Body of pancreas (tissue), 4 donors: ENCODE measurements at regions not wholly inside any gene's neighbourhood (a gene's known extent, or its start where the extent isn't known, plus 50 kb on each side); places are given as distances from the start of the nearest gene placed in this dataset.

Experiments
- ATAC-seq: fragments of 150-250 bp; one replicate; pipeline ENCODE4 v1.9.1; 2016
- DNase-seq, 4 donors: peaks; one replicate each; pipeline ENCODE4 v3.0.0-alpha.2; 2019
- H3K27ac ChIP-seq, 4 donors: fragments of 200-600 bp; sonication (generic); 1 replicate in 3 of 4; 2 replicates in 1 of 4; pipeline versions ENCODE4 v1.5.1 to v1.6.1; 2016 to 2019; ENCODE audit warnings: mild to moderate bottlenecking in 1 of 4, mixed read lengths in 1 of 4, moderate library complexity in 1 of 4
- H3K27me3 ChIP-seq, 2 donors: fragments of 200-600 bp; sonication (generic); one replicate each; pipeline ENCODE4 v1.6.0; 2016; ENCODE audit warnings: mild to moderate bottlenecking in 1 of 2
- H3K36me3 ChIP-seq, 2 donors: fragments of 200-600 bp; sonication (generic); replicated peaks in 1 of 2; 2 replicates each; pipeline ENCODE4 v1.5.1; 2016; ENCODE audit warnings: low read depth in 2 of 2; ENCODE audit not compliant: insufficient read depth in 1 of 2
- H3K4me1 ChIP-seq: fragments of 200-600 bp; sonication (generic); one replicate; pipeline ENCODE4 v1.6.0; 2016
- H3K4me3 ChIP-seq, 2 donors: fragments of 200-600 bp; sonication (generic); 1 replicate in 1 of 2; 2 replicates in 1 of 2; pipeline ENCODE4 v1.5.1; 2016 to 2019
- H3K9me3 ChIP-seq, 3 donors: fragments of 200-600 bp; sonication (generic); 1 replicate in 2 of 3; 2 replicates in 1 of 3; pipeline ENCODE4 v1.5.1; 2016
- CTCF ChIP-seq, 7 experiments: fragments of 450-650 bp in 4 of 7; fragments of 200-600 bp in 3 of 7; sonication (generic) in 3 of 7; IDR thresholded peaks; one replicate each; pipeline ENCODE4 v1.5.1; 2016 to 2019; ENCODE audit warnings: antibody characterized with exemption in 7 of 7
- POLR2A ChIP-seq, 3 donors: fragments of 450-650 bp; IDR thresholded peaks; one replicate each; pipeline ENCODE4 v1.6.1; 2016; ENCODE audit warnings: antibody characterized with exemption in 3 of 3, mild to moderate bottlenecking in 2 of 3
- WGBS, 2 donors: methylation state at CpG; one replicate each; pipeline ENCODE4 v1.1.5; 2017; 5-methylcytosine and 5-hydroxymethylcytosine counted together
- intact Hi-C: fragments of 100-400 bp; cut with DNase I; formaldehyde crosslinking; loops from one replicate; pipeline ENCODE4 v1.15.1; 2023

GRCh38 chr1:184210862-184211261 lies 159.3 kb downstream of the TSEN15 start:
- no peaks in the 10 kb centered on the region for H3K36me3 ChIP-seq
- no peak overlapping the region for H3K4me3 ChIP-seq
- no peak for ATAC-seq
- H3K27ac ChIP-seq, result no peak overlapping the region
- intact Hi-C loops, result no loop called here
- 69 to 78% methylated on average over 6 of the region's 6 CpGs for WGBS, 2 donors
- no peak for DNase-seq
- H3K27me3 ChIP-seq, result no peaks in the 10 kb centered on the region
- no peaks in the 10 kb centered on the region for H3K9me3 ChIP-seq
- H3K4me1 ChIP-seq, result peaks cover 7% of the 10 kb centered on the region
- TF ChIP-seq CTCF (IDR thresholded peaks at IDR 0.05), result no peak
- TF ChIP-seq POLR2A (IDR thresholded peaks at IDR 0.05), result no peak

GRCh38 chr1:184212649-184213314 lies 161.3 kb downstream of the TSEN15 start:
- Histone ChIP-seq H3K4me3 (no peak overlapping the region), H3K9me3 (no peaks in the 10 kb centered on the region), H3K27ac (no peak overlapping the region), H3K27me3 (no peaks in the 10 kb centered on the region), H3K4me1 (peaks cover 7% of the 10 kb centered on the region), H3K36me3 (no peaks in the 10 kb centered on the region)
- DNase-seq (peak in 1 of 4 donors; percentile 26), ATAC-seq (peak; percentile 53)
- WGBS, 2 donors, result 74% methylated on average over 7 of the region's 7 CpGs
- intact Hi-C loops, result no loop called here
- TF ChIP-seq POLR2A (IDR thresholded peaks at IDR 0.05), result no peak
- no peak for TF ChIP-seq CTCF (IDR thresholded peaks at IDR 0.05)

GRCh38 chr1:184214128-184214527 lies 162.6 kb downstream of the TSEN15 start:
- Histone ChIP-seq H3K9me3 (no peaks in the 10 kb centered on the region), H3K4me1 (peaks cover 7% of the 10 kb centered on the region), H3K4me3 (no peak overlapping the region), H3K27me3 (no peaks in the 10 kb centered on the region), H3K36me3 (no peaks in the 10 kb centered on the region), H3K27ac (no peak overlapping the region)
- ATAC-seq, result no peak
- WGBS, 2 donors, result 86 to 90% methylated on average over 4 of the region's 4 CpGs
- peak in 1 of 4 donors; percentile 20 for DNase-seq
- TF ChIP-seq POLR2A (IDR thresholded peaks at IDR 0.05), result no peak
- no peak for TF ChIP-seq CTCF (IDR thresholded peaks at IDR 0.05)
- intact Hi-C loops, result no loop called here

GRCh38 chr1:184215274-184215925 lies 163.9 kb downstream of the TSEN15 start:
- TF ChIP-seq POLR2A (IDR thresholded peaks at IDR 0.05) (no peak), CTCF (IDR thresholded peaks at IDR 0.05) (no peak)
- no peak overlapping the region for H3K4me3 ChIP-seq
- ATAC-seq (no peak), DNase-seq (no peak)
- intact Hi-C loops, result no loop called here
- 58 to 59% methylated on average over 6 of the region's 6 CpGs for whole genome bisulfite sequencing, 2 donors
- H3K27ac ChIP-seq, result no peak overlapping the region
- no peaks in the 10 kb centered on the region for H3K36me3 ChIP-seq
- peaks cover 7% of the 10 kb centered on the region for H3K4me1 ChIP-seq
- no peaks in the 10 kb centered on the region for H3K27me3 ChIP-seq
- H3K9me3 ChIP-seq, result no peaks in the 10 kb centered on the region
